ENCODE measurements at regions not wholly inside any gene's neighbourhood (a gene's known extent, or its start where the extent isn't known, plus 50 kb on each side); places are given as distances from the start of the nearest gene placed in this dataset.

DNA sequence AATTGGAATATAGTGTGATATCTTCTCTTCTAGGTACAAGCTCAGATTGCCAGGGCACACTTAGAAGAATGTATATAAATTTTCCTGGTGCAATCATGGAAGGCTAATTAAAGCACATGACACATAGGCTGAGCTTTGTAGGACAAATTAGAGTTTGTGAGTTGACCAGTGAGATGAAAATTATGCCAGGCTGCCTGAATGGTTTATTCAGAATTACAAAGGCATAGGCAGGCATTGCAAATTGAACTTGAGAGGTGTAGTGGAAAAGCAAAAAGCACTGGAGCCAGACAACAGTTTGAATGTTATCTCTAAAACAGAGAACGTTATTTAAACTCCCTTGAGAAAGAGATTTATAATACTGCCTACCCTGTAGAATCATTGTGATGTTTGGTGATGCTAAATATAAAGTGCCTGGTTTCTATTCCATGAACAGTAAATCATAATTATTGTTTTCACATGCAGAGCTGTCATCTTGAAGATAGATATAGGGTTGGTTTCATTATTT is 712.1 kb downstream of the TBC1D32 start:
- DNase-seq (ENCODE audit: extremely low spot score): no peak
- POLR2A ChIA-PET: no interaction called here
- CTCF ChIA-PET: interaction anchor here (1.2 kb wide), 1 partner anchor 13 kb away, joined by 3 read pairs; no protein-coding TSS in a partner anchor
- TF ChIP-seq CTCF (IDR thresholded peaks at IDR 0.05; ENCODE audit: control extremely low read depth, extremely low read depth, low read depth, missing control alignments): no peak

- DNase-seq (ENCODE audit: extremely low spot score): no peak
- ChIA-PET CTCF (no interaction called here), POLR2A (no interaction called here)
- no peak for TF ChIP-seq CTCF (IDR thresholded peaks at IDR 0.05; ENCODE audit: control extremely low read depth, extremely low read depth, low read depth, missing control alignments)
Observed at GRCh38 chr6:120620900-120621299, 713.4 kb downstream of the TBC1D32 start.

DNA sequence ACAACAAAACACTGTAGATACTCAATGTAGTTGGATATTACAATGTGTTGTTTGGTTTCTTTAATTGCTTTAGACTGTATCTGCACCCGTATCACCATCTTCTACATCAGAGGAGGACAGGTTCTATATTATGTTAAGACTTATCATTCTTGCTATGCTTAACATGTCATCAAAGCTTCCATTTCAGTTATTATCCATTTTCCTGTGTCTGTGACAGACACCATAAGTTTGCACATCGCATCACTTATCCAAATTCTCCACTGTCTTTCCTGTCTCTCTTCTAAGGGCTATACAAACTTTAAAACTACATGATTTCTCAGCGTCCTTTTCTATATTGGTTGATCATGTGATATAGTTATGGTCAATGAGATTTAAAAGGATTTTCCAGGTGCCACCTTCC is 719.0 kb downstream of the TBC1D32 start:
- DNase-seq (ENCODE audit: extremely low spot score): no peak
- ChIA-PET CTCF (interaction anchor here (0.8 to 1.3 kb wide), 2 partner anchors 8 to 11 kb away, joined by 3 to 4 read pairs; no protein-coding TSS in a partner anchor), POLR2A (no interaction called here)
- no peak for TF ChIP-seq CTCF (IDR thresholded peaks at IDR 0.05; ENCODE audit: control extremely low read depth, extremely low read depth, low read depth, missing control alignments)

DNA sequence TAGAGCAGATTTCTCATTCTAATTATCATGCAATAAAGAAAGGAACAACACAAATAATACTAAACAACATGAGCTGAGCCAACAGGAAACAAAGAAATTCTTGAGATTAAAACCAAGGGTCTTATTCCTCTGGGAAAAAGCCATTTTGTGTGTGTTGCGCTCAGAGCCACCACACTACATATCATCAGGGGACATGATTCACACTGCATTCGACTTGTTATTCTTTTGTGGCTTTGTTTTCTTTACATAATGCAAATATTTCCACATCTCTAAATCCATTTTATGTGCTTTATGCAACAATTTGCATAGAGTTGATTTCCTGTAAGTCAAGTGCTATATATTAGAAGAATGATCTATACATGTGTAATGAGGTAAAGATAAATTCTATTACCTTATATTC is 719.6 kb downstream of the TBC1D32 start:
- no peak for DNase-seq (ENCODE audit: extremely low spot score)

DNA sequence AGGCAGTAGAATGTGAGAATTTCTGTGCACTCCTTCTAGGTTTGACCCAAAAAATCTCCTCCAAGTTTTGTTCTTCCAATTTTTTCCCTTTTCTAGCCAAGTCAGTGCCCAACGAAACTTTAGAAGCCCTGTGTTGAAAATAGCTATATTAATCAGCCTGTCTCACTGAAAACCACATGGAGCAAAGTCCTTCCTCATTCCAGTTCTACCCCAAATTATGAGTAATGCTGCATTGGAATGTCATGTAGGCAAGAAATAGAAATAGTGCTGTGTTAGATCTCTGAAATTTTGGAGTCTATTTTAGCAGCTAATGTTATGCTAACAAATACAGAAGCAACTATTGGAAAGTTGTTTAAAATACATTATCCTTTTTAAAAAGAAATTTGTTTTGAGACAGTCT is 725.5 kb downstream of the TBC1D32 start:
- no peak for TF ChIP-seq CTCF (IDR thresholded peaks at IDR 0.05; ENCODE audit: control extremely low read depth, extremely low read depth, low read depth, missing control alignments)
- ChIA-PET CTCF (no interaction called here), POLR2A (no interaction called here)
- no peak for DNase-seq (ENCODE audit: extremely low spot score)

More for the DNA sequence above, 719.6 kb downstream of the TBC1D32 start:
- POLR2A ChIA-PET: no interaction called here
- no peak for TF ChIP-seq CTCF (IDR thresholded peaks at IDR 0.05; ENCODE audit: control extremely low read depth, extremely low read depth, low read depth, missing control alignments)
- CTCF ChIA-PET: interaction anchor here (0.8 to 1.3 kb wide), 2 partner anchors 9 to 10 kb away, joined by 3 to 4 read pairs; no protein-coding TSS in a partner anchor

GRCh38 chr6:120606743-120607142 is 727.5 kb downstream of the TBC1D32 start:
- DNase-seq (ENCODE audit: extremely low spot score): no peak
- ChIA-PET POLR2A (no interaction called here), CTCF (no interaction called here)
- no peak for TF ChIP-seq CTCF (IDR thresholded peaks at IDR 0.05; ENCODE audit: control extremely low read depth, extremely low read depth, low read depth, missing control alignments)

Measured in GM10248 (cell line).